Activated naive CD8-positive, alpha-beta T cell (primary cell): ENCODE measurements at regions not wholly inside any gene's neighbourhood (a gene's known extent, or its start where the extent isn't known, plus 50 kb on each side); places are given as distances from the start of the nearest gene placed in this dataset.

Experiments used
- H3K27ac Mint-ChIP-seq: one replicate; pipeline ENCODE4 v1.8.0; 2021; ENCODE audit warnings: mixed read lengths
- H3K27me3 Mint-ChIP-seq: one replicate; pipeline ENCODE4 v1.8.0; 2021; ENCODE audit warnings: mixed read lengths
- H3K36me3 Mint-ChIP-seq: one replicate; pipeline ENCODE4 v1.8.0; 2021; ENCODE audit warnings: mixed read lengths
- H3K4me1 Mint-ChIP-seq: one replicate; pipeline ENCODE4 v1.8.0; 2021; ENCODE audit warnings: low read depth, mixed read lengths
- H3K4me3 Mint-ChIP-seq: one replicate; pipeline ENCODE4 v1.8.0; 2021; ENCODE audit warnings: mild to moderate bottlenecking, mixed read lengths
- H3K9me3 Mint-ChIP-seq: one replicate; pipeline ENCODE4 v1.8.0; 2021; ENCODE audit warnings: low read depth, mixed read lengths

DNA sequence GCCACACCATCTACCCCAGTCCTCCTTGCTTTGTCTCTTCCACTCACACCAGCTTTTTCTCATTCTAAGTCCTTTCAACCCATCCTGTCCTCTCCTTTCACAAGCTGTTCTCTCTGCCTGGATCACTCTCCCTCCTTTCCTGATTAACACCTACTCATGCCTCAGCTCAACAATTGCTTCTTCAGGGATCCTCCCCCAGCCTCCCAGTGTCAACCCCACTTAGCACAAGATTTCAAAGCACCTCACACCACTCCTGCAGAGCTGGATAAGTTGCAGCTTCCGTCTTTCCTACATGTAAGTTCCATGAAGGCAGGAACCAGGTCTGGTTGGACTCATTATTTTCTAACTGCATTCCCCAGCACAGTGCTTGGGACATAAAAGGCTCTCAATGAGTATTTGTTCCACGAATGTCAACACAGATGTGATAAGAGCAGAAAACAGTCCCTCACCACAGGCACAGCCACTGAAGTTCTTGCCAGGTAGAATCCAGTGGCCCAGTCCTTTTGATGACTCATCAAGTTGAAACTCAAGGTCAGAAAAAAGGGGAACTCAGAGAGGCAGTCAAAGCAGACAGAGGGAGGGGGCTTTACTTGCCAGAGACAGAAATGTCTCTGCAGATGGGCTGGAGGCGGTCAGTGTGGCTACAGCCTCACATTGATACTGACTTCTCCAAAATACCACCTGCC, 193.4 kb upstream of the PRDM1 start:
- H3K9me3 Mint-ChIP-seq = peaks cover 4% of the 10 kb centered on the region
- H3K27ac Mint-ChIP-seq = no peak overlapping the region
- peaks cover 2% of the 10 kb centered on the region for H3K4me1 Mint-ChIP-seq
- H3K4me3 Mint-ChIP-seq = no peak overlapping the region
- H3K36me3 Mint-ChIP-seq = no peaks in the 10 kb centered on the region
- H3K27me3 Mint-ChIP-seq = peaks cover 6% of the 10 kb centered on the region

DNA sequence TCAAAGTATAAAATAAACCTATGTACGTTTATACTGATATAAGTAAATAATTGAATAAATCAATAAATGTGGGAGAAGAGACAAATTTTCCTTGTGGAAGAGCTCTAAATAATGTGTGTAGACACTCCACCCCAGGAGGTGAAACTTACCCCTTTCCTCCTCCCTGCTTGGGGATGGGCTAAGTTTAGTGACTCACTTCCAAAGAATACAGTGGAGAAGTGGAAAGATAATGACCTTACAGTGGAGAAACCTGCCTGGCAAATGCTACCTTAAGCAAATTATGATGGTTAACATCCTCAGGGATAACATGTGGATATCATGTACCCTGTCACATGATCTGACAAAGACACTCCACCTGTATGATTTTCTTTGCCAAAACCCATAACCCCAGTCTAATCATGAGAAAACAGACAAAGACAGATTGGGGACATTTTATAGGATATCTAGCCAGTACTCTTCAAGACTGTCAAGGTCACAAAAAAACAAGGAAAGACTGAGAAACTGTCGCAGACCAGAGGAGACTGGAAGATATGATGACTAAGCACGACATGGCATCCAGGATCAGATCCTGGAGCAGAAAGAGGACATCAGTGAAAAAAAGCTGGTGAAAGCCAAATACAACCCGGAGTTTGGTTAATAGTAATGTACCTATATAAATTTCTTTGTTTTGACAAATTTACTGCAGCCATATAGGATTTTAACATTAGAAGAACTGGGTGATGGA, 195.5 kb upstream of the PRDM1 start:
- H3K27ac Mint-ChIP-seq = no peak overlapping the region
- H3K36me3 Mint-ChIP-seq = no peaks in the 10 kb centered on the region
- H3K27me3 Mint-ChIP-seq = peaks cover 6% of the 10 kb centered on the region
- H3K4me3 Mint-ChIP-seq = no peak overlapping the region
- peaks cover 4% of the 10 kb centered on the region for H3K9me3 Mint-ChIP-seq
- H3K4me1 Mint-ChIP-seq = peaks cover 2% of the 10 kb centered on the region

DNA sequence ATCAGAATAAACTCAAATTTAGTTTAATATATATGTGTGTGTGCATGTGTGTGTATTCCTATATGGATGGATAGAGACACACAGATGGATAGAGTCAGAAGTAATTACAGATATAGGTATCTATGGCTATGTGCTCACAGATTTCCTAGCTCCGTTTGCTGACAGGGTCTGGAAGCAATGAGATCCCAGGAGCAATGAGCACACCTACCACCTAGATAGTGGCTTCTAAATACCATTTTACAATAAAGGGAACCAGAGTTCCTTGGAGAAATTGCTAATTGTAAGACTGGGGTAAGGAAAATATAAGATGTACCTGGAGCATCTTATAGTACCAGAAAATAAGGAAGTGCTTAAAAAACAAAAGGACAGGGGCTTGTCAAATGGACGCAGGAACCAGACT, 196.2 kb upstream of the PRDM1 start:
- Mint-ChIP-seq H3K36me3 (no peaks in the 10 kb centered on the region), H3K4me1 (peaks cover 2% of the 10 kb centered on the region), H3K27me3 (peaks cover 4% of the 10 kb centered on the region), H3K9me3 (peaks cover 4% of the 10 kb centered on the region), H3K4me3 (no peak overlapping the region), H3K27ac (no peak overlapping the region)

DNA sequence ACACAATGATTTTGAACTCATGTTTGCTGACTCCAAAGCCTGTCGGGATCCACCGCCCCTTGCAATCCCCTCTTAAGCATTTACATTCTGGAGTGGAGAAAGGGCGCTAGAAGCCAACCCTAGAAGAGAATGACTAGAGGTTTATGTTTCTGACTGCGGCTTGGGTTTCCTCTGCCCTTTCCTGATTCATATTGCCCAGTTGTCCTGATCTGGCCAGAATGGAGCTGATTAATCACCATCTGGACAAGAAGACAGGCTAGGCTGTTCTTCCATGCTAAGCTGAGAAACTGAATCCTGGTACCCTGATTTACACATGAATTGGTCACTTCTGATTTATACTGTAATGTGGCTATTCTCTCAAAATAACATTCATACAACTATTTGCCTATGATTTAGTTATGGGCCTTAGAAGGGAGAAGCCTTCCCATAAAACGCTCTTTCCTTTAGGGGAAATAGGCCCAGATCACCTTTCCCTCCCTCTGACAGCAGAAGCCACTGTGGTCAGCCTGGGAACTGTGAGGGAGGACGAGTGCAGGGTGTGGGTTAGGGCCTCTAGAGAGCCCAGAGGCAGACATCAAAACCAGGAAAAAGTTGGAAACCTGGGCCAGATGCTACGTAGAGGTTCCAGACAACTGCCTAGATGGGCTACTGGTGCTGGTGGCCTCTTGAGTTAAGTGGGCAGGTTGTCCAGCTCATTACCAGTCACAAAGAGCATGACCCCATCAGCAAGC, 199.2 kb upstream of the PRDM1 start:
- Mint-ChIP-seq H3K4me3 (no peak overlapping the region), H3K27me3 (peaks cover 2% of the 10 kb centered on the region), H3K36me3 (no peaks in the 10 kb centered on the region), H3K9me3 (peaks cover 4% of the 10 kb centered on the region), H3K27ac (no peak overlapping the region), H3K4me1 (no peaks in the 10 kb centered on the region)

DNA sequence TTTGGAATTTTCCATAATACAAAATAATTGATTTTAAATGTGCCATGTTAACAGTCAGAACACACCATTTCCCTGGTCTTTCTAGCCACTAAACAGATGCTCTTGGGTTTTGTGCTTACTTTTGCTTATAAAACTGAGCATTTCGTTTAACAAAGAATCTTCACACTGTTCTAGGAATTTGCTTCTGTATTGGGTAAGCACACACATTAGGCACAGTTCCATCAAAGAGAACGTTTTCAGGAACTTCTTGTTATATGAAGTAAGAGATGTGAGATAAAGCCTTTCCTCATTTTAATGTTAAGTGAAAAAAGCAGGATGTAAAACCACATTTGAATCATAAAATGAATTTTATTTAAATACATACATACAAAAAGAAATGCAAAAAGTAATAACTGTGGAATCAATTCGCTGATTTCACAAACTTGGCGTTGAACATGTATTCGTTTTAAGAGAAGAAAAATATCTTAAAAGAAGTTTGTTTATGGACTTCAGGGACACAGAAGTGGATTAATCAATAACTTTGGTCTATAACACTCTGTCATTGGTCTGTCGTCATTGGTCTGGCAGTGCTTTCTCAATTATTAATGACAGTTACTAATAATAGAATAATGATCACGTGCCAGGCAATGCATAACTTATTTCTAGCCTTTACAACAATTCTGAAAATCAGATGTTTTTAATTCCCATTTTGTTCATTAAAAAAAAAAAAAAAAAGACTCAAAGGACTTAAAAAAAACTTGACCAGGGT, 199.9 kb upstream of the PRDM1 start:
- Mint-ChIP-seq H3K9me3 (peaks cover 4% of the 10 kb centered on the region), H3K36me3 (no peaks in the 10 kb centered on the region), H3K4me1 (no peaks in the 10 kb centered on the region), H3K27me3 (peaks cover 4% of the 10 kb centered on the region), H3K27ac (no peak overlapping the region), H3K4me3 (no peak overlapping the region)

DNA sequence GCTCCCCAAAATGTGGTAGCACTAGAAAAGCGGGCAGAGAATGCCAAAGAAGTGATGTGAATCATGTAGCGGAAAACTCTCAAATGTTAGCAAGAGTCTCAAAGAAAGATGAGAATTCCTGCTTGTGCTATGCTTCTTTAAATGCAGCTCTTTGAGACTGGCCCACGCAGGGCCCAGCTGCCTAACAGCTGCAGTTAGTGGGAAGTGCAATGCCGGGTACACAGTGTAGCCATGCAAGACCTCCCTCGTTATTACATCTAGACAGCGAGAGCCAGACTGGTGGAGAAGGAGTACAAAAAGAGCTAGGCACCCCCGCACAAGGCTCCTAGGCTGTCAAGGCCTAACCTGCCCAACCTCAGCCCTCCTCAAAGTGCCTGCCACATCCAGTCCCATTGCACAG, 201.7 kb upstream of the PRDM1 start:
- Mint-ChIP-seq H3K36me3 (no peaks in the 10 kb centered on the region), H3K9me3 (peaks cover 4% of the 10 kb centered on the region), H3K4me3 (no peak overlapping the region), H3K4me1 (peaks cover 12% of the 10 kb centered on the region), H3K27me3 (peaks cover 5% of the 10 kb centered on the region), H3K27ac (no peak overlapping the region)

DNA sequence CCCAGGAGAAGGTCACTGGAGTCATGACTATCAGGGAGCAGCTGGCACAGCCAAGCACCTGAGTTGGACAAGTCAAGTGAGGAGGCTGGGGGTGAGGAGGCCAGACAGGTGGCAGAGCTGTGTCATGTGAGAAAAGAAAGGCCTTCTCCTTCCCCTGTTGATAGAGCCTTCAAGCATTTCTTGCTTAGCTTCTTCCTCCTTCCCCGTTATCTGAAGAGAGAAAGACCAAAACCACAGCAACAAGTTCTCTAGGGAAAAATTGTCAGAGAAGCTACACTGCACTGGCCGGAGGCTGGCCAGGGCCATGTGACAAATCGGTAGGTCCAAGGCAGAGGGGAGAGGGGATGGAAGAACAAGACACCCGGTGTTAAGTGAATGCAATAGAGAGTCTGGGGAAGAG, 202.1 kb upstream of the PRDM1 start:
- H3K4me1 Mint-ChIP-seq = peaks cover 12% of the 10 kb centered on the region
- H3K27ac Mint-ChIP-seq = no peak overlapping the region
- no peak overlapping the region for H3K4me3 Mint-ChIP-seq

DNA sequence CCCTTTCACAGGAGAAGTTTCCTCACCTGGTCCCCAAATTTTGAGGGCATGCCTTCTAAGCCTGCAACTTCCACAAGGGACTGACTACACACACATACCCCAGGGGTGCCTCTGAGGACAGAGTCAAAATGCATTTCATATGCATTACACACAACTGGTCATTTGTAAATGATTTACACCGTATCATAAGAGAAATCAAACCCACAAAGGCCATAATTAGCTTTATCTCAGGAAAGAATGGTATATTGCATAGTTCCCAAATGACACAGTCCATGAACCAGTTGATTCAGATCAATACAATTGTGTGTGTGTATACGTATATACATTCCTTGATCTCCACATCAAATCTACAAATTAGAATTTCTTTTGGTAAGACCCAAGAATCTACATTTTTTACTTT, 203.3 kb upstream of the PRDM1 start:
- H3K4me1 Mint-ChIP-seq = peaks cover 12% of the 10 kb centered on the region
- no peak overlapping the region for H3K4me3 Mint-ChIP-seq
- no peaks in the 10 kb centered on the region for H3K36me3 Mint-ChIP-seq
- peaks cover 10% of the 10 kb centered on the region for H3K27me3 Mint-ChIP-seq
- no peaks in the 10 kb centered on the region for H3K9me3 Mint-ChIP-seq
- H3K27ac Mint-ChIP-seq = no peak overlapping the region

More for the DNA sequence above, 202.1 kb upstream of the PRDM1 start:
- Mint-ChIP-seq H3K27me3 (peaks cover 8% of the 10 kb centered on the region), H3K9me3 (peaks cover 2% of the 10 kb centered on the region), H3K36me3 (no peaks in the 10 kb centered on the region)

DNA sequence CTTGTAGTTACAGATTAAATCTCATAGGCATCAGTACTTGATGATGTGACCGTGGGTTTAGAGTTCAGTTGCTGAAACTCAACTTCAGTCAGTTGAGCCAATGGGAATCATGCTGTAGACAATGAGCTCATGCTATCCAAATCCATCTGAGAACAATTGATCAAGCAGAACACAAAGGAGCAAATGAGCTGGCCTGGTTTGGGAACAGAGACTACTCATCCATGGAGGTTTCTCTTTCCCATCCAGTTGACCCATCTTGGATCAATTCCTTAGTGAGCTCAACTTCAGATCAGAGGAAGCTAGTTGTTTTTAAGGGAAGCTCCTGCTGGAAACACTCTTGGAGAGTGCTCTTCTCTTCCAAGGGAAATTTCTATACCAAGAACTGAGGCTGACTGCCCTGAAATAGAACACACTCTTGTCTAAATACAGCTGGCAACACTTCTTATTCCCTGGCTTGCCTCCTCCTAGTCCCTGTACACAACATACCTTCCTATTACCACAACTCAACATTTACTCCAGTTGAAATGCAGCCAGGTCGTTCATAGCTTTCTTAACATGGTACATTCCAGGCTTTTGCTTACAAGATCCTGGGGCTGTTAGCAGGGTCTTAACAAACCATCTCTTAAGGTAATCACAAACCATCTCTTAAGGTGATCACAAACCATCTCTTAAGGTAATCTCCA, 203.9 kb upstream of the PRDM1 start:
- H3K4me1 Mint-ChIP-seq = peaks cover 12% of the 10 kb centered on the region
- no peak overlapping the region for H3K4me3 Mint-ChIP-seq
- no peak overlapping the region for H3K27ac Mint-ChIP-seq
- H3K36me3 Mint-ChIP-seq = no peaks in the 10 kb centered on the region
- H3K27me3 Mint-ChIP-seq = peaks cover 10% of the 10 kb centered on the region
- H3K9me3 Mint-ChIP-seq = no peaks in the 10 kb centered on the region

DNA sequence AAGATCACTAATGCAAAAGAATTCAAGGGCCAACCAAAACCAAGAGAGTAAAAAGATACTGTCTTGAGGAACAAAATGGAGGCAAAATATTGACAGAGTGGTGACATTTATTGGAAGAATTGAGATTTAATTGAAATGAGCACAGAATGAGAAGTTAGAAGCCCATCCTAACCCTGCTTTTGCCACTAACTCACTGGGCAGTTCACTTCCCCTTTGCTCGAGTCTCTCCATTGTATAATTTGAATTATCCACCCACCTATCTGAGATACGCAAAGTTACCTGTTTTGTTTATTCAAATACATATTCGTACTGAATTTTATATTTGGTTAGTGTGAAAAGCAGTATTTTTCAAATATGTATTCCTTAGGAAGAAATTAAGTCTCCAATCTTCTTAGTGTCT, 204.5 kb upstream of the PRDM1 start:
- Mint-ChIP-seq H3K36me3 (peaks cover 1% of the 10 kb centered on the region), H3K4me3 (no peak overlapping the region), H3K27ac (no peak overlapping the region), H3K4me1 (peaks cover 12% of the 10 kb centered on the region), H3K9me3 (no peaks in the 10 kb centered on the region), H3K27me3 (peaks cover 12% of the 10 kb centered on the region)

DNA sequence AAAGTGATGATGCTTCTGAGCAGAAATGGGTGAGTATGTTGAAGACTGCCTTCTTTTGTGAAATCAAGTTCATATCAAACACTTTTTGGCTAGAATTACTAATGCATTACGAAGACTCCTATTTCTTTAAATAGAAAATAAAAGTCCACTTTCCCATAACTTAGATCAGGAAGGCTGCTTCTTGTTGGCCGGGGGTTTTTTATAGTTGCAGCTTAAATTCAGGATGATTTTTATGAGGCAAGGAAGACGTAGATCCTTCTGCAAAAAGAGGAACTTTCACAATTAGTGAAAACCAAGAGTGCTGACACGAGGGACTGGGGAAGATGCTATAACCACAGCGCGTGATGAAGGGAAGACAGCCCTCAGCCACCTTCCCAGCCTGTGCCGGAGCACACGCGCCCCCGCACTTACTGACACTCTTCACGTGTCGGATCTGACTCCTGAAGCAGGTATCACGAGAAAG, 206.1 kb upstream of the PRDM1 start:
- Mint-ChIP-seq H3K36me3 (peaks cover 2% of the 10 kb centered on the region), H3K27ac (no peak overlapping the region), H3K4me1 (peaks cover 12% of the 10 kb centered on the region), H3K4me3 (peak overlapping the region; percentile 2), H3K27me3 (peaks cover 15% of the 10 kb centered on the region), H3K9me3 (no peaks in the 10 kb centered on the region)

DNA sequence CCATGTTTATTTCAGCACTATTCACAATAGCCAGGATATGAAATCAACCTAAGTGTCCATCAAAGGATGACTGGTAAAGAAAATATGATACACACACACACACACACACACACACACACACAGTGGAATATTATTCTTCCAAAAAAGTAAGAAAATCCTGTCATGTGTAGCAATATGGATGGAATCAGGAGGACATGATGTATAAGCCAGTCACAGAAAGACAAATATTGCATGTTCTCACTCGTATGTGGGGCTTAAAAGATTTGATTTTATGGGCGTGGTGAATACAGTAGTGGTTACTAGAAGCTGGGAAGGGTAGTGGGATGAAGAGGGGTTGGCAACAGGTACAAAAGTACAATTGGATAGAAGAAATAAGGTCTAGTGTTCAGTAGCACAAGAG, 207.0 kb upstream of the PRDM1 start:
- H3K9me3 Mint-ChIP-seq = no peaks in the 10 kb centered on the region
- no peak overlapping the region for H3K27ac Mint-ChIP-seq
- H3K27me3 Mint-ChIP-seq = peaks cover 17% of the 10 kb centered on the region
- no peak overlapping the region for H3K4me3 Mint-ChIP-seq
- H3K4me1 Mint-ChIP-seq = peaks cover 12% of the 10 kb centered on the region
- H3K36me3 Mint-ChIP-seq = peaks cover 2% of the 10 kb centered on the region

DNA sequence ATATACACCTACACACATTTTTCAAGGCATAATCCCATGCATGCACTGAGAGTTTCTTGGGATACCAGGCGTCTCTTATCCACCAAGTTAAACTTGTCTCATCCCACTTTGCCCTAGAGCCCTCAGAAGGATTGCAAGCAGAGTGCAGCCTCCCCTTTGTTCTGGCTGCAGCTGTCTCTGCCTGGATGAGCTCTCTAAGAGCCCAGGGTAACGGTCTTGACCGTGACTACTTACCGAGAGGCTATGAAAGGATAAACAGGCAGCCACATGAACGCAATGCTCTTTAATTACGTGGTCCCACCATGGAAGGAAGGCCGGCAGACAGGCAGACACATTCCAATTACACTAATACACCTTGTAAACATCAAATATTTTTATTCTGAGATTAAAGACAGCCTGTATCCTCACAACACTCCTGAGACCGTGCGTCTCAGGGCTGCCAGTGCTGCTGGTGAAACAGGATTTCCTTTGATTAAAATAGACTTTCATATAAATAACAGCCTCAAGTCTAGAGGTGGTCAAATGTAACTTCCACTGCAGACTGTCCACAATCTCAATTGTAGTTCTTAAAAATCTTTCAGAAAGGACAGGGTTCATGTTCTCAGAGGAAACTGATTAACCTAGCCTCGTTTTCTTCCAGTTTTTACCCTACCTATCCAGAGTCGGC, 210.0 kb upstream of the PRDM1 start:
- Mint-ChIP-seq H3K27me3 (peaks cover 16% of the 10 kb centered on the region), H3K4me1 (peaks cover 12% of the 10 kb centered on the region), H3K27ac (no peak overlapping the region), H3K36me3 (peaks cover 2% of the 10 kb centered on the region), H3K9me3 (no peaks in the 10 kb centered on the region), H3K4me3 (no peak overlapping the region)
